IPS-18a (cell line): ENCODE measurements at regions not wholly inside any gene's neighbourhood (a gene's known extent, or its start where the extent isn't known, plus 50 kb on each side); places are given as distances from the start of the nearest gene placed in this dataset.
"Not testable (repeated sequence)": the region's sequence is repeated elsewhere in the genome, so short reads cannot be mapped to it uniquely, and the experiment has no call there.

Source experiments
- H3K27ac ChIP-seq: one replicate; pipeline ENCODE4 v1.5.1; 2013; ENCODE audit warnings: low read length
- H3K27me3 ChIP-seq: one replicate; pipeline ENCODE4 v1.6.1; 2013; ENCODE audit warnings: mild to moderate bottlenecking, low read length; ENCODE audit not compliant: control insufficient read depth, insufficient read depth
- H3K36me3 ChIP-seq: one replicate; pipeline ENCODE4 v1.6.1; 2013; ENCODE audit warnings: low read depth, low read length; ENCODE audit not compliant: control insufficient read depth
- H3K4me1 ChIP-seq: one replicate; pipeline ENCODE4 v1.6.1; 2013; ENCODE audit warnings: low read depth, low read length; ENCODE audit not compliant: control insufficient read depth
- H3K4me3 ChIP-seq: one replicate; pipeline ENCODE4 v1.5.1; 2013; ENCODE audit warnings: low read length
- H3K9ac ChIP-seq: one replicate; pipeline ENCODE4 v1.6.1; 2013; ENCODE audit warnings: mild to moderate bottlenecking, low read length, moderate library complexity
- H3K9me3 ChIP-seq: one replicate; pipeline ENCODE4 v1.6.1; 2013; ENCODE audit warnings: low read depth, low read length; ENCODE audit not compliant: control insufficient read depth

- not testable (repeated sequence) for H3K27me3 ChIP-seq, H3K36me3 ChIP-seq, H3K4me3 ChIP-seq, H3K9ac ChIP-seq, H3K9me3 ChIP-seq, H3K27ac ChIP-seq, H3K4me1 ChIP-seq
Observed at GRCh38 chr10:4597898-4598297, 228.1 kb upstream of the AKR1E2 start.

GRCh38 chr10:4596951-4597350 lies 229.1 kb upstream of the AKR1E2 start:
- H3K4me1 ChIP-seq = no peaks in the 10 kb centered on the region
- H3K27me3 ChIP-seq = no peaks in the 10 kb centered on the region
- no peaks in the 10 kb centered on the region for H3K36me3 ChIP-seq
- no peak overlapping the region for H3K27ac ChIP-seq
- no peak overlapping the region for H3K4me3 ChIP-seq
- H3K9me3 ChIP-seq = no peaks in the 10 kb centered on the region
- no peak overlapping the region for H3K9ac ChIP-seq

GRCh38 chr10:4595719-4596319 lies 230.2 kb upstream of the AKR1E2 start:
- H3K9ac ChIP-seq = no peak overlapping the region
- H3K27ac ChIP-seq = no peak overlapping the region
- no peaks in the 10 kb centered on the region for H3K36me3 ChIP-seq
- no peaks in the 10 kb centered on the region for H3K27me3 ChIP-seq
- H3K4me3 ChIP-seq = no peak overlapping the region
- no peaks in the 10 kb centered on the region for H3K4me1 ChIP-seq
- H3K9me3 ChIP-seq = no peaks in the 10 kb centered on the region

- Histone ChIP-seq H3K27me3 (no peaks in the 10 kb centered on the region), H3K9me3 (no peaks in the 10 kb centered on the region), H3K4me3 (no peak overlapping the region), H3K4me1 (no peaks in the 10 kb centered on the region), H3K9ac (no peak overlapping the region), H3K27ac (no peak overlapping the region), H3K36me3 (no peaks in the 10 kb centered on the region)
Observed at GRCh38 chr10:4590807-4591206, 235.2 kb upstream of the AKR1E2 start.

GRCh38 chr10:4588824-4589223 lies 237.2 kb upstream of the AKR1E2 start:
- Histone ChIP-seq H3K9me3 (no peaks in the 10 kb centered on the region), H3K4me1 (no peaks in the 10 kb centered on the region), H3K9ac (no peak overlapping the region), H3K27me3 (no peaks in the 10 kb centered on the region), H3K36me3 (no peaks in the 10 kb centered on the region), H3K4me3 (no peak overlapping the region), H3K27ac (no peak overlapping the region)

DNA sequence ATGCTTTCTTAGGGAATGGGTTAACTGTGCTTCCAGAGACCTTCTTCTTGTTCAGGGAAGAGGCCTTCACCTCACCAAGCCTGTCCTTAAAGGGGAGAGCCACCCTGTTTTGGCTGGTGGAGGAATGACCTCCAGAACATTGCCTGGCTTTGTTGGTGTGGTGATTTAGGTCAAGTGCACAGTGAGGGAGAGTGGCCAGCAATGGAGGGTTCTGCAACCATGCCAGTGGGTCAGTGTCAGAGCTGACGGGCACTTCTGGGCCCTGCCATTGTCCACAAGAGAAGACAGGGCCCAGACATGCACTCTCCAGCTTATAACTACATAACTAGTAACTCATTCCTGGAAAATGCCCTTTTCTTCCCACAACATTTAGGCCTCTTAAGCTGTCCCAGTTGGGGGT lies 238.5 kb upstream of the AKR1E2 start:
- Histone ChIP-seq H3K27me3 (no peaks in the 10 kb centered on the region), H3K9me3 (no peaks in the 10 kb centered on the region), H3K9ac (no peak overlapping the region), H3K36me3 (no peaks in the 10 kb centered on the region), H3K27ac (no peak overlapping the region), H3K4me1 (no peaks in the 10 kb centered on the region), H3K4me3 (no peak overlapping the region)

DNA sequence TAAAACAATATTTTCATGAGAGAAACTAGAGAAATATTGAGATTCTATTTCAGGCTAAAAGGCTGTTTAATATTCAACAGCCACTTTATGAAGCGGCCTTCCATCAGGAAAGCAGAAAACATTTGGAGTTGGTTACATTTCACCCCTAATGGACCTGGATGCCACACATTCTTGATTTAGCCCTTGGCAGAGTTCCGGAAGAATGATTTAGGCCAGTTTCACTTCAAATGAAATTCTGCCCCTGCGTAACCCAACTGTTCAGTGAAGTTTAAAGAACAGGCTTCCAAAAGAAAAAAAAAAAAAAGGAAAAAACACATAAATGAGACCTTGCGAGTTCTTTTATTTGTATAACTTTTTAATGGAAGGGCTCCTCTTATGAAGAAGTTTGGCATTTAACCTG lies 239.2 kb upstream of the AKR1E2 start:
- H3K9ac ChIP-seq = no peak overlapping the region
- no peaks in the 10 kb centered on the region for H3K9me3 ChIP-seq
- H3K27ac ChIP-seq = no peak overlapping the region
- H3K4me1 ChIP-seq = no peaks in the 10 kb centered on the region
- no peaks in the 10 kb centered on the region for H3K27me3 ChIP-seq
- no peaks in the 10 kb centered on the region for H3K36me3 ChIP-seq
- no peak overlapping the region for H3K4me3 ChIP-seq

DNA sequence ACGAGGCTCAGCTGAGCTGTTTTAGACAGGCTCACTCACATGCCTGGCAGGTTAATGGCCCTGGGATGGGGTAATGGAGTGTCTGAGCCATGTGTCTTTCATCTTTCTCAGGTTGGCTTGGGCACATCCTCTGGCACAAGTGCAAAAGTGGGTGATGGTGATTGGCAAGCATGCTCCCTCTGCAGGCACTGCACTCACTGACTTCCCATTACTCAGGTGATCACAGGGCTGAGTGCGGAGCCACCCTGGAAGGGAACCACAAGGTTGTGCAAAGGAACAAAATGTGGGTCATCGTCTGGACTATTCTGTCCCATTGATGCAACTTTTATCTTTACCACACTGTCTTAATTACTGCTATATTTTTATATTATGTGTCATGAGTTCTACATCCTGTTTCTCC lies 244.1 kb upstream of the AKR1E2 start:
- H3K27me3 ChIP-seq = no peaks in the 10 kb centered on the region
- H3K36me3 ChIP-seq = no peaks in the 10 kb centered on the region
- H3K9me3 ChIP-seq = no peaks in the 10 kb centered on the region
- H3K9ac ChIP-seq = no peak overlapping the region
- no peak overlapping the region for H3K27ac ChIP-seq
- no peak overlapping the region for H3K4me3 ChIP-seq
- H3K4me1 ChIP-seq = no peaks in the 10 kb centered on the region

DNA sequence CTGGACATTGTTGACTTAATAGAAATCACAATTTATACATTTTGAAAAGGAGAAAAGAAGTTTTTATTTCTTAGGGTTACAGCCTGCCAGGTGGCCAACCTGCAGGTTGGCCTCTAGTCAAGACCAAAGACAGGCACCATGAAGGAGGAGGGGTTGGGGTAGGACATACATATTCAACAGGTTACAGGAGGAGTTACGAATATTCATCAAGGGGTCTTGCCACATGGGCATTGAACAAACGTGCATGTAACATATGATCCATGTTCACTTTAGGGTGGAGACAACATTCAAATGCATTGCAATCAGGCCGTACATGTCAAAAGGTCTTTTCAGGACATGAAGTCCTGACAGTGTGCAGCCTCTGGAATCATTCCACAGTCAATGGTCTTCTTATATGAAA lies 246.2 kb upstream of the AKR1E2 start:
- Histone ChIP-seq H3K4me1 (no peaks in the 10 kb centered on the region), H3K27me3 (no peaks in the 10 kb centered on the region), H3K36me3 (no peaks in the 10 kb centered on the region), H3K9ac (no peak overlapping the region), H3K4me3 (no peak overlapping the region), H3K27ac (no peak overlapping the region), H3K9me3 (no peaks in the 10 kb centered on the region)

DNA sequence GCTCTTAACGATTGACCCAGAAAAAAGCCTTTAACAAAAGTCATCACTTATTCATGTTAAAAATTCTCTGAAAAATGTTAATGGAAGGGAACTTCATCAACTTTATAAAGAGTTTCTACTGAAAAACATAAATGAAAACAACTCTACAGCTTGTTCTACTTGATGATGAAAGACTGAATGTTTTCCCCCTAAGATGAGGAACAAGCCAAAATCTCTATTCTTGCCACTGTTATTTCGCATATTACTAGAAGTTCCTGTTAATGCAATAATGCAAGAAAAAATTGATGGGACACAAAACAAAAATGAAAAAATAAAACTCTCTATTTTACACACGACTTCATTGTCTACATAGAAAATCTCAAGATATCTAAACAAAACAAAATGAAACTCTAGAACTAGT lies 249.8 kb upstream of the AKR1E2 start:
- H3K27me3 ChIP-seq = no peaks in the 10 kb centered on the region
- no peaks in the 10 kb centered on the region for H3K36me3 ChIP-seq
- no peak overlapping the region for H3K27ac ChIP-seq
- H3K4me3 ChIP-seq = no peak overlapping the region
- H3K4me1 ChIP-seq = no peaks in the 10 kb centered on the region
- H3K9me3 ChIP-seq = no peaks in the 10 kb centered on the region
- no peak overlapping the region for H3K9ac ChIP-seq

GRCh38 chr10:4569151-4569550 lies 256.9 kb upstream of the AKR1E2 start:
- Histone ChIP-seq H3K27me3 (no peaks in the 10 kb centered on the region), H3K9ac (no peak overlapping the region), H3K36me3 (no peaks in the 10 kb centered on the region), H3K4me3 (no peak overlapping the region), H3K4me1 (no peaks in the 10 kb centered on the region), H3K27ac (no peak overlapping the region), H3K9me3 (no peaks in the 10 kb centered on the region)

- no peaks in the 10 kb centered on the region for H3K36me3 ChIP-seq
- H3K27me3 ChIP-seq = no peaks in the 10 kb centered on the region
- H3K9me3 ChIP-seq = no peaks in the 10 kb centered on the region
- H3K27ac ChIP-seq = no peak overlapping the region
- no peak overlapping the region for H3K4me3 ChIP-seq
- no peak overlapping the region for H3K9ac ChIP-seq
- no peaks in the 10 kb centered on the region for H3K4me1 ChIP-seq
Observed at GRCh38 chr10:4568731-4569130, 257.3 kb upstream of the AKR1E2 start.
